GM21390 (cell line): ENCODE measurements at regions not wholly inside any gene's neighbourhood (a gene's known extent, or its start where the extent isn't known, plus 50 kb on each side); places are given as distances from the start of the nearest gene placed in this dataset.
A peak's percentile ranks its signal among the peaks of the same experiment; 100 is the strongest.

Source experiments
- ATAC-seq: cut with Tn5 transposase; IDR thresholded peaks from one replicate; pipeline ENCODE4 v1.9.1; 2021; ENCODE audit not compliant: unreplicated experiment

DNA sequence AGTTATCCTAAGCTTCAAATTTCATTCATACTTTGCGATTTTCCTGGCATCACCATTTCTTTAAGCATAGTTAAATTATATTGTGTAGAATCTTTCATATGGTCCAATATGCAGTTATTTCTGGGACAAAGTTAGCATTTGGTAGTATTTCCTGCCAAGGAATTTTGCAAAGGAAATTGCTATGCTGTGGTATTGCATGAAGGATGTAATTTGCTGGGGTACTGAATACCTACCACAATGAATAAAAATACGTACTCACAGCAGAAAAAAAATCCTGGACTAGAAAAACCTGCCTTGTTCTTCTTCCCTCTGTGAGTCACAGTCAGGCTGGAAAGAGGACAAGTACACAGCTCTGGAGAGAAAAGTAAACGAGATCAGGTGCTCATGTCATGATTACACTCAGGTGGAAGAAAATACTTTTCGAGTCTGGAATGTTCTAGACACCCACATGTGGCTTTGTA is 241.2 kb downstream of the PTBP2 start:
- ATAC-seq = no peak

DNA sequence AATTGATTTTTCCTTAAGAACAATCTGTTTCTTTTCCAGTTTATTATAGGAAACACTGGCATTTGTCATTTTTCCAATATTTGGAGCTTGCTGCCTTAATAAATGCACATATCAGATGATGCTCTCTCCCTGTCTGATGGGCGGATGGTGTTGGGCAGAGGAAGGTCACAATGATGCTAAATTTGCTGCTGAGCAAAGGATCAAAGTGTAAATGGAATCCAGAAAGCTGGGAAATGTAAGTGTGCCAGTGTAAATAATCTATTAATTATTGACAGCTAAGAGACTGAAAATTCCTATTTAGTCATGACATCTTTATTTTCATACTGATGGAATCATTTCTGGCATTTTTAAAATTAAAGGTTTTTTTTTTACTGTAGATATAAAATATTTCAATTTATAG is 243.2 kb downstream of the PTBP2 start:
- ATAC-seq = no peak

DNA sequence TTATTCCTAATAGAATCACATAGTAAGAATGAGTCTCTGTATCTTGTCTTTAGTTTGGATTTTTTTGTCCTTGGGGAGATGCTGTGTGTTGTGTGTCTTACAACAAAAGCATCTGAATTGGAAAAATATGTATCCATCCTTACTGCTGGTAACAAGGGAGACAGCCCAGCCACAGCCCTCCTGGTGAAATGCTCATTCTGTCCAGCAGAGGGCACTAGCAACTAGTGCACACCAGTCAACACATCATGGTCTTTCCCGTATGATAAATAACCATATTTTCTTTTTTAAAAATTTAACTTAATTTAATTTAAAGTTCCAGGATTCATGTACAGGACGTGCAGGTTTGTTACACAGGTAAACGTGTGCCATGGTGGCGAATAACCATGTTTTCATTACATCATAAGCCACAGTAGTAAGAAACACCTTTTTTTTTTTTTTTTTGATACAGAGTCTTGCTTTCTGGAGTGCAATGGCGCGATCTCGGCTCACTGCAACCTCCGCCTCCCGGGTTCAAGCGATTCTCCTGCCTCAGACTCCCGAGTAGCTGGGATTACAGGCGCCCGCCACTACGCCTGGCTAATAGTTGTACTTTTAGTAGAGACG is 245.1 kb downstream of the PTBP2 start:
- ATAC-seq = peak; percentile 95

DNA sequence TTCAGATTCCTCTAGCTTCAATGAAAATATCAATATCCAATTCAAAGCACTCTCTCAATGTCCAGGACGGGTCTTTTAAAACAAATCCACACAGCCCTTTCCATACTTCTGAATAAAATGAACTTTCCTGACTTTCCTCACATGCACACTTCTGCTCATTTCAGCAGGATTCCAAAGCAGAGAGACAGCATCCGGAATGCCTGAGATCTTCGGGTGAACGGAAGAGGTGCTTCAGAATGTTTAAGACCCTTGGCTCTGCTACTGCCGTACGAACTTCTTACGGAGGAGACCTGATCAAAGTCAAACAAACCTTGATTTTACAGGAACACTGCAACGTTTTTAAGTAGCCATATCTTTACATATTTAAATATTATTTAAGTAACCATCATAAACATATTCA is 245.7 kb downstream of the PTBP2 start:
- ATAC-seq = no peak

DNA sequence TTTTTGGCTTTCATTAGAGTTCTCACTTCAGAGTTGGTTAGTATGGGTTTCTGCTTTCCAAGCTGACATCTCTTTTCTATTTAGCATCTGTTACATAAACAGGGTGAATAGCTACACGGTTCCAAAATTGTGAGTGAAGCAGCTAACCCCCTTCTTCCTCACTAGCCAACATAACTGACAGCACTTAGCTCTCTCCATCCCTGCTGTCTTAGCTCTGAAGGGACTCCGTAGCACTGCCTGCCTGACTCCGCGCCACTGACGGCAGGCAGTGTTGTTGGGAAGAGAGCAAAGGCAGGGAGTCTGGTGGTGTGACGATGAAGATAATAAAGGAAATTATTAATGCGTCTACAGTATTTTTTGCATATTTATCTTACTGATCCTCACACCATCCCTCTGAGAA is 247.0 kb downstream of the PTBP2 start:
- no peak for ATAC-seq

DNA sequence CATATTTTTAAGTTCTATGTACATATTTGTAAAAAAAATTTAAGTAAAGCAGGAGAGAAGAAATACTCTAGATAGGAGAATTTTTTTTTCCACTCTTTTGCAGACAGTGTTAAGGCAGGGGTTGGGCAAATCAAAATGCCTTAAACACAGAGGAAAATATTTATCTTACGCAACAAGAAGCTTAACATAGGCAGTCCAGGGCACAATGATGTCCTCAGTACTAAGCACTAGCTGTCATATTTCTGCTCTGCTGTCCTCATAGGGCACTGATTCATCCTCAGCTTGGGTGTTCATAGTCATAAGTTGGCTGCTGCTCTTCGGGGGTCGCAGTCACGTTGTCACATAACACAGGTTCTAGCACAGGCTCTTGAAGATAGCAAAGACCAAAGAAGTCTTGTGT is 247.4 kb downstream of the PTBP2 start:
- no peak for ATAC-seq

DNA sequence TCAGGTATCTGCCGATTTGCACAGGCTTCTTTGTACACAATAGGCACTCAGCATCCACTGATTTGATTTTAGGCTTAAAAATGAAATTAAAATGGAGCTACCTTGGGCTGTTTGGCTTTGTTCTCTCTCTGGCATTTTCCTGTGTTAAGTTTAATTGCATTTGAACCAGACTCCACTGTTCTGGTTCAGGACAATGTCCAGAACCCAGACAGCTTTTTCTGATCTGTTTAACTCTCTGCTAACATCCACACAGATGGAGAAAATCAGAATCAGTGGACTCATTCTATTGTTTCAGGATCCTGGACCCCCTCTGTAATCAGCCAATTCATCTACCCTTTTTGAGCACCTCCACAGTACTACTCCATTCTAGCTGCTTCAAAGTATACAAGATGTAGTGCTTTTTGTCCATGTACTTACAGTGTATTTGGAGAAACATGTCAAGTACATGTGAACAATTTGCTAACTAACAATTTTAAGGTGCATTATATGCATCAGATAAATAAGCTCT is 248.1 kb downstream of the PTBP2 start:
- ATAC-seq = no peak

DNA sequence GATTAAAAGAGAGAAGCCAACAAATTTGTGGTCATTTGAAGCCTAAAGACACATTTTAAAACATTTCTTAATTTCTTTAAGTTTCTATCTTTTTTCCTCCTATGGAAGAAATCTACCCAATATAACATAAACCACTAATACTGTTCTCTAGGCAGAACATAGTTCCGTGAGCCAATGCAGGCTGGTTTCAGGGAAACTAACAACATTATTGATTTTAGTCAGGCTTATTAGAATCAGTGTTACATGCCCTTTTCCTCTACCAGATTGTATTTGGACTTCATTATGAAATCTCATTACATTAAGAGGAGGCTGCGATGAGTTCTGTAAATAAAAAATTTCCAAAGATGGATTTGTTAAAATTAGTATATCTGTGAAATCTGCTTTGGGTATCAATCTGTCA is 249.9 kb downstream of the PTBP2 start:
- ATAC-seq = no peak

DNA sequence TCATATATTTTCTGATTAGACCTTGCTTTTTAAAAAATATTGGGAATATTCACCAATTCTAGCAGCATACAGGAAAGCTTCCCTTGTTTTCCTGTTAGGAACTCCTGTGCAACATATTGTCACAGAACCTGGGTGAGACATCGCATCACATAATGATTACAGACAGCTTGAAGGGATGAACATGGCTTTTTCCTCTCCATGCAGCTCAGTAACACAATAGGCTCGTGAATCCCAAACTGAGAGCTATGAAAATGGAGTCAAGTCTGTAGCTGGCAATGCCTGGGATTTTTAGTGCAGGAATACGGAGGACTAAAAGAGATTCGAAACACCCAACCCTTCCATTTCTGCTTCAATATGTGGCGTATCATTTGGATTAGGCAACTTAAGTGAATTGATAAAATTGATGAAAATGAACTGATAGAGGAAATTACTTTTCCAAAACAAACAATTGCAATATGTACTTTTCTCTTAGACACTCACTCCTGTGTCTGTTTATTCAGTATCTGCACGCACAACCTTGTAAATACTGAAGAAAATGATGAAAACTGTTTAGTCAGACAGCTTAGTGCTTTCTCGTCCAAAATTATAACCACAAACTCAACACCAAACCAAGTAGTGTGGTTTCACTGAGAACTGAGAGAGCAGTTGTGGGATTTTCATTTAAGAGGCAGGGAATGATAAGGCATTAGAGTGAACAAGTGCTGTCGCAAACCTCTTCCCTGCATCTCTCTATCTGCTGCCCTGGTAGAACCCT is 250.4 kb downstream of the PTBP2 start:
- no peak for ATAC-seq

DNA sequence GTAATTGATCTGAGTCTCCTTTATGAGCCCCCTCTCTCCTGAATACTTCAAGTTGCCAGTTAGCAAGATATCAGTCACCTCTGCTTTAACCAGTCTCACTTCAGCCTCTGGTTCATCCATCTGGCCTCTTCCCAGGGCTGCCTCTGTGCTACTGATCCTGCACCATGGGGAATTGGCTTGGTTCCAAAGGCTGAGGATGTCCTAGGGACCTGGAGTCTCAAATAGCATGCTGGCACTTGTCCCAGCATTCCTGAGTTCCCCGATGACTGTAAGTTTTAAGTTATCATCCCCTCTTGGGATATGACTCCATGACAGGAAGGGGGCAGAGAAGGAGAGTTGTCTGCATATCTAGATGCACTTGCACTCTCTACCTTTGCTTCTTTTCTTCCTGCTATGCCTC is 252.0 kb downstream of the PTBP2 start:
- no peak for ATAC-seq

DNA sequence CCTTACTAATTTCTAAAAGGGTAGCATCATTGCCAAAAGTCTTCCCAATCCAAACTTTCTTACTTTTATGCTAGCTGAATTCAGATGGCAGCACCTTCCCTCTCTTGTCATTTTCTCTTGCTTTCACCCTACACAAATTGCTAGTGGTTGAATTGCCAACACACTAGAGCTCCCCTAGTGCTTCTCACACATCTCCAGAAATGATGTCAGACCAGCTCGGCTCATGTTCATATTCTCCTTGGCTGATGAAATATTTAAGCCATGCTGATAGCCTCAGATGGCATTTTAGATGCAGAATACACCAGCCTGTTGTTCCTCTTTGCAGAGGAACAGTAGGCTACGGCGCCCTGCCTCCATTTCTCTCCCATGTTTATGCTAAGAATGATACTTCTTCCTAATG is 256.9 kb downstream of the PTBP2 start:
- no peak for ATAC-seq

DNA sequence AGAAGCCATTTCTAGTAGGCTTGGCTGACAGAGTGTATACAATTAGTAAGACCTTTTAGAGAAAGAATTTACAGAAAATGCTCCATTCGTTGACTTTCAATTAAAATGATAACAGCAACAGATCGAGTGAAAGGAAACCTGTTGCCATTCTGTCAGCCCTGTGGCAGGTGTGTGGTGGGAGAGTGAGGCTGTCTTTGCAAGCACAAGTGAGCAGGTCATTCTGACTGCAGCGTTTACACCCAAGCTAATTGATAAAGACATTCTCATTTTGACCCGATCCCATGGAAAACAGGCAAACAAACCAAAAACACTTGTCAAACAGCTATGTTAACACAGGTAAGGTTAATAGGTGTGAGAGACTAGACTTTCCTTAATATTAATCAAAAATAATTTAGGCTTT is 257.3 kb downstream of the PTBP2 start:
- no peak for ATAC-seq

DNA sequence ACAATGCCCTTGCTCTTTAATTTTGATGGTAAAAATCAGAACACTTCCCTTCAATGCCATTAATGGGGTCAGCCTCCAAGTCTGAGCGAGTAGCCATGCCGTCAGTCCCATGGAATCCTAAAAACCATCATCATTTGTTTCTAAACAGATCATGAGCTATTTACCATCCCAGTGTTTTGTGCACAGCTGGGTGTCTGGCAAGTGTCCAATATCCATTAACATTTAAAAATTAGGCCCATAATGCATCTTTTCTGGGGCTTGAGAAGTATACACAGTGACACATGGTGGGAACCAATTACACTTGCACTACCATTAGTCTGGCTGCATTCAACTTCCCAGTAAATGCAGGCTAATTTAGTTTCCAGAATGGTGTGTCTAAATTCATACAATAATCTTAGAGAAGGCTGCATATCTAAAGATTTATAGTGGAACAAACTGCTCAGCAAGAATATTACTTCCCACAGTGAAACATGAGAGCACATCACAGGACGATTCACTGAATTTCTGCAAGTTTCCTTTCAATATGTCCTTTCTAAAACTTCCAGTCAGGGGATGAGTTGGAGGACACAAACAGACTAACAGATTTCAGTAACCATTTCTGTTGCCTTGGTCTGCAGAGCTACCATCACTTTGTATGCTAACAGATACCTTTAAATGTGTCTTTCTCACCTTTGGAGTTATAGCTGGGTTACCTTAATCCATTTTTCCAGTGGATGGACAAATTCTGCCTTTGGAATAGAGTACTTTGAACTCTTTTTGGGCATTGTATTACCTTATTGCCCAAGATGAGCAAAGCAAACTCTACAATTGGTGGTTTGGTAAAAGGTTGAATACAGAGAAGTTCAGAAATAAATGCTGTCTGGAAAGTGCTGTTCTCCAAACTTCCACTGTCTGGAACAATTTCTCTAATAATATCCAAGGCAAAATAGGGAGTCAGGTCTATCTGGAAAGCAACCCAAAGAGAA is 258.0 kb downstream of the PTBP2 start:
- no peak for ATAC-seq

DNA sequence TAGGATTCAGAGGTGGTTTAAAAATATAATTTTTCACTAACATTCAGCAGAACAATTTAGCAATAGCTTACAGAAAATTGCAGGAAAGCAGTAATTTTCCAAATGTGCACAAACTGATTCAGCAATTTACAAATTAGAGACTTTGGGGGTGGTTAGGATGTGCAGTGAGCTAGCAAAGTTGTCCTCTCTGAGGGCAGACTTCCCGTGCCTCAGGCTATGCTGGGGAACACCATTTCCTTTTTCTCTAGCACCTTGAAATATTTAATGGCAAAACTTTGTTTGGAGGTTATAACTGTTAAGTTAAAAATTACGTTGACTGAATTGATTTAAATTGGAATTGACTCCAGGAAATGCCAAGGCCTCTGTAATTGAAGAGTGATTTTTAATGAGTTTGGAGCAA is 258.9 kb downstream of the PTBP2 start:
- no peak for ATAC-seq

DNA sequence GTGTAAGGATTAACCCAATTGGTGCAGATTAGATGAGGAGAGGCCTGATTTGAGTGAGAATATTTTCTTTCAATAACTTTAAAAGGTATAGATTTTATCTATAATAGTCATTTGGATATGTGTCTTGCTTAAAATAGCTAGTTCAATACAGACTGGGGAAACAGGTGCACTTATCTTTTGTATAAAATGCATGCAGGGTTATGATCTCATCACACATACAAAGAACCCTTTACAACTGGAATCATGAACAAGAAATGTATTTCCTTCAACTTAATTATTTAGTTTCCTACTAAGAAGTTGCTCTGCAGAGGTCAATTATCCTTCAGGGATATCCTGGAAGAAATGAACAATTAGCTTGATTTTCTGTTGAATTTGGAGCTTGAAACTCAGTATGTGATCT is 259.6 kb downstream of the PTBP2 start:
- no peak for ATAC-seq

DNA sequence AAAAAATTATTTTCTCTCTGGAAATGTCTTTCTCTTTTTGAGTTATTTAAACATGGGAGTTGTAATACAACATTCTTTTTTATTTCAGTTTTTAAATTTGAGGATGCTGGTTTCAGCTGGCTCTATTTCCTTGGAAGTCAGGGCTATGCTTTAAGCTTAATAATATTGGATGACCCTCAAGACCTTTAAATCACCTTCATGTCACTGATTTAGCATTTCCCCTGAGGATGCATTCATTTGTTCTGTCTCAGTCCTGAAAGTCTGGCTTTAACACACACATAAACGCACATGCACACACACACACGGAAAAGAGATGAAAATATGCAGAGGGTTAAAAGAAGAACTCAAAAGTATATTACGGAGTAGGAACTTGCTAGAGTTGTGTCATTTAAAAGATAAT is 260.5 kb downstream of the PTBP2 start:
- ATAC-seq = no peak

DNA sequence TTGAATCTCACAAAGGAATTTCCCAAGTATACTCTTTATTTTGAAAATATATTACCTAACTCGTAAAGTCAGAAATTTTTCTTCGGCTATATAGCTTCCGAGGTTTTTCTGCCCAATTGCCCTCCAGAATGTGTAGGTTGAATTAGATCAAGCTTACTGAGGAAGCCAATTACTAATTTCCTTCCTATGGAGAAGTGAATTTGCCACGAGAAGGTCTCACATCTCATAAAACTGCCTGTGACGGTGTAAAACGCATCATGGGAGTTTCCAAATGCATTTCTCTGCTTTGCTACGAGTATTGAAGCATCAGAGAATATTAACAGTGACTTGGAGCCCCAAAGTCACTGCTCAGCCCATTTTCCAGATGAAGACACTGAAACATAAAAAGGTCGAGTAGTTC is 262.3 kb downstream of the PTBP2 start:
- ATAC-seq = no peak

DNA sequence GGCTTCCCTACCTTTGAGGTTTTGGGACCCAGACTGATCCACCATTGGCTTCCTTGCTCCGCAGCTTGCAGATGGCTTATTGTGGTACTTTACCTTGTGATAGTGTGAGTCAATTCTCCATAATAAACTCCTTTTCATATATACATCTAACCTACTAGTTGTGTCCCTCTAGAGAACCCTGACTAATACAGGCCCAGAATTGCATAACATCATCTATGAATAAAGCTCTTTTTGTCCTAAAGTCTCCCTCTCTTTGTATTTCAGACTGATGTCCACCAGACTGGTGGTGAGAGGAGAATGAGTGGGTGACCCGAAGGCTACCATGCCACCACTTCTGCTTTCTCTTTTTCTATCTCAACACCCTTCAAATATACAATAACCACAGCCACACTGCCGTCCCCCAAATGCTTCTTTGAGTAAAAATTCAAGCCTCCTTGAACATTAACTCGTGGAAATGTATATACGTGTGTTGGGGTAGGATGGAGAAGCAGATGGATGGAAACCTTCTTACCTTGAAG is 265.7 kb downstream of the PTBP2 start:
- no peak for ATAC-seq

DNA sequence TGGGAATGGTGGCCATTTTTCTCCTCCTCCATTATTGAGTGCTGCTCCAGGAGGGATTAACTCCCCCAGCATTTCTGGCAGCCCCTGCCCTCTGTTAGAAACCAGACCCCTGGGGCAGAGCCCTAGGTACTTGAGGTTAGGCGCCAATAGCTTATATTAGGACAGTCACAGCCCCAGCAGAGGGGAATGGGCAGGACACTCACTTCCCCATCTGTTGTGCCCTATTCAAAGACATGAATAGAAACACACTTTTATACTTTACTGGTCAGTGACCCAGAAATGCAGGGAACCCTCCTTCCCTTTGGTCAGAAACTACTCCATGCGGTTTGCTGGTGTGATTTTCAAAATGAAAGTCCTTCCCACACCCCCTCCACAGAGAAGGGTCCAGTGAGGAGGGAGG is 267.7 kb downstream of the PTBP2 start:
- no peak for ATAC-seq

DNA sequence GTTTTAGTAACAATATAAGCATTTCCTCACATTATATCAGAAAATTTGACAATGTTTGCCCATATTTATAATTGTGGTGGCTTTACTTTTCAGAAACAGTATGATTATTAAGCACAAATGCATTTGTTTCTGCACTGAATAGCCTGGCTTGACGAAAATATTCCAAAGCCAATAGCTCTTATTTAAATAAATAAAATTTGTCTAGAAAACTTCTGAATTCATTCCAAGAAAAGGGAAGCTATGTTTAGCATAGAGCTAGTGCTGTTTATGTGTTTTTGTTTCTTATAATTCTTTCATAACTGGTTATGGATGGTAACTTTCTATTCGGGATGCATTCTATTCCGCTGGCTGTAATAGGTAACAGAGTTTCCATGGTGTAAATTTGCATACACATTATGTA is 268.6 kb downstream of the PTBP2 start:
- no peak for ATAC-seq

DNA sequence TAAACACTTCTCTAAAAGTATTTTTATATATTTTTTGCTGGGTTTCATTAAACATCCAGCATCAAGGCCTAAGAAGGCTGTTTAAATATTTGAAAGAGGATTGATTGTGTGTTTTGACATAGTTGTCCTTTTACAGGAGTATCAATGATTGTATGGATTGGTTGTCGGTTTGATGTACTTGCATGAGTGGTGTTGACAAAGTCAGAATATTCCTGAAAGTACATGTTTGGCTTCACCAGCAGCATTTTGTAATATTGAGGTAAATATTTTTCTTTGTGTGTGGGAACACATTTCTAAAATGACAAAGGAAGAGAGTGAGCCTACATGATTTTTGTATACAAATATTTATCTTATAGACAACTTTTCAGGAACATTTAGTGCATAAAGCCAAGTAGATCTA is 269.7 kb downstream of the PTBP2 start:
- ATAC-seq = no peak
